GM19452 (cell line): ENCODE measurements at regions not wholly inside any gene's neighbourhood (a gene's known extent, or its start where the extent isn't known, plus 50 kb on each side); places are given as distances from the start of the nearest gene placed in this dataset.
"Not testable (repeated sequence)": the region's sequence is repeated elsewhere in the genome, so short reads cannot be mapped to it uniquely, and the experiment has no call there.

Experiments
- ATAC-seq: cut with Tn5 transposase; IDR thresholded peaks from one replicate; pipeline ENCODE4 v1.9.1; 2021; ENCODE audit not compliant: unreplicated experiment

GRCh38 chr14:83133981-83134645 is 1600.5 kb upstream of the SEL1L start:
- no peak for ATAC-seq

GRCh38 chr14:83140756-83141155 is 1607.1 kb upstream of the SEL1L start:
- ATAC-seq, result no peak

- ATAC-seq, result no peak
Observed at GRCh38 chr14:83147006-83147405, 1613.4 kb upstream of the SEL1L start.

GRCh38 chr14:83151571-83151970 is 1617.9 kb upstream of the SEL1L start:
- ATAC-seq, result no peak

GRCh38 chr14:83153081-83153480 is 1619.4 kb upstream of the SEL1L start:
- no peak for ATAC-seq

- ATAC-seq, result no peak
Observed at GRCh38 chr14:83162361-83162929, 1628.8 kb upstream of the SEL1L start.

GRCh38 chr14:83163016-83163415 is 1629.4 kb upstream of the SEL1L start:
- ATAC-seq, result no peak

GRCh38 chr14:83164016-83164415 is 1630.4 kb upstream of the SEL1L start:
- no peak for ATAC-seq

- no peak for ATAC-seq
Observed at GRCh38 chr14:83164591-83164990, 1630.9 kb upstream of the SEL1L start.

- ATAC-seq, result no peak
Observed at GRCh38 chr14:83170165-83170564, 1636.5 kb upstream of the SEL1L start.

GRCh38 chr14:83171761-83172160 is 1638.1 kb upstream of the SEL1L start:
- no peak for ATAC-seq

- no peak for ATAC-seq
Observed at GRCh38 chr14:83172363-83172762, 1638.7 kb upstream of the SEL1L start.

- no peak for ATAC-seq
Observed at GRCh38 chr14:83173687-83174086, 1640.0 kb upstream of the SEL1L start.

GRCh38 chr14:83184531-83184930 is 1650.9 kb upstream of the SEL1L start:
- ATAC-seq, result no peak

GRCh38 chr14:83188311-83188710 is 1654.7 kb upstream of the SEL1L start:
- ATAC-seq, result not testable (repeated sequence)

- no peak for ATAC-seq
Observed at GRCh38 chr14:83196236-83196635, 1662.6 kb upstream of the SEL1L start.

GRCh38 chr14:83197271-83197670 is 1663.6 kb upstream of the SEL1L start:
- no peak for ATAC-seq

GRCh38 chr14:83207550-83207949 is 1673.9 kb upstream of the SEL1L start:
- ATAC-seq, result no peak

GRCh38 chr14:83208341-83208740 is 1674.7 kb upstream of the SEL1L start:
- ATAC-seq, result no peak

GRCh38 chr14:83217492-83217891 is 1683.8 kb upstream of the SEL1L start:
- no peak for ATAC-seq

GRCh38 chr14:83247924-83248639 is 1714.4 kb upstream of the SEL1L start:
- ATAC-seq, result no peak

GRCh38 chr14:83251402-83251801 is 1717.7 kb upstream of the SEL1L start:
- ATAC-seq, result no peak
